ENCODE measurements at regions not wholly inside any gene's neighbourhood (a gene's known extent, or its start where the extent isn't known, plus 50 kb on each side); places are given as distances from the start of the nearest gene placed in this dataset.

GRCh38 chr5:148011398-148012137 is 52.2 kb upstream of the SPINK5 start (continued):
- TF ChIP-seq ZNF292 (tag by site-specific recombination; IDR thresholded peaks at IDR 0.05; ENCODE audit: borderline replicate concordance, low read depth), result no peak
- 0 out of 2 replicates have a peak, but pooled peaks have one; percentile 15 for TF ChIP-seq PATZ1 (tag by site-specific recombination; IDR thresholded peaks at IDR 0.05)
- TF ChIP-seq ZNF362 (tag by site-specific recombination; IDR thresholded peaks at IDR 0.05), result no peak
- TF ChIP-seq ZNF24 (tag by site-specific recombination; IDR thresholded peaks at IDR 0.05), result no peak
- TF ChIP-seq ZNF658 (tag by site-specific recombination; IDR thresholded peaks at IDR 0.05), result no peak

- no peak for TF ChIP-seq ZBTB11 (tag by site-specific recombination; conservative IDR thresholded peaks at IDR 0.05; ENCODE audit: low read depth)
- no peak for TF ChIP-seq ZNF629 (tag by site-specific recombination; IDR thresholded peaks at IDR 0.05)
- no peak for TF ChIP-seq ZNF140 (tag by site-specific recombination; IDR thresholded peaks at IDR 0.05)
- TF ChIP-seq ZNF449 (tag by site-specific recombination; IDR thresholded peaks at IDR 0.05), result peak; percentile 87
- Histone ChIP-seq H3K36me3 (ENCODE audit: control insufficient read depth in 2 of 2, insufficient read depth in 1 of 2, low read length in 2 of 2) (no peaks in the 10 kb centered on the region), H3K9me3 (ENCODE audit: control insufficient read depth, insufficient read depth, low read depth, low read length) (no peaks in the 10 kb centered on the region), H3K4me1 (ENCODE audit: control insufficient read depth, insufficient read depth, low read length) (no peaks in the 10 kb centered on the region), H3K4me3 (ENCODE audit: low read depth, low read length) (no peak overlapping the region), H3K27ac (ENCODE audit: extremely low read depth, low read depth, low read length) (no peak overlapping the region)
- POLR2A ChIA-PET, result no interaction called here
- CTCF ChIA-PET, result interaction anchor here (0.6 to 0.7 kb wide), 2 partner anchors 24 to 50 kb away, joined by 3 to 4 read pairs; no protein-coding TSS in a partner anchor
Observed at GRCh38 chr5:148005788-148006520, 57.8 kb upstream of the SPINK5 start.

- Histone ChIP-seq H3K4me1 (ENCODE audit: control insufficient read depth, insufficient read depth, low read length) (no peaks in the 10 kb centered on the region), H3K9me3 (ENCODE audit: control insufficient read depth, insufficient read depth, low read depth, low read length) (no peaks in the 10 kb centered on the region), H3K27ac (ENCODE audit: extremely low read depth, low read depth, low read length) (no peak overlapping the region), H3K36me3 (ENCODE audit: control insufficient read depth in 2 of 2, insufficient read depth in 1 of 2, low read length in 2 of 2) (no peaks in the 10 kb centered on the region), H3K4me3 (ENCODE audit: low read depth, low read length) (no peak overlapping the region)
- CTCF ChIA-PET, result no interaction called here
- POLR2A ChIA-PET, result no interaction called here
- TF ChIP-seq ZNF24 (tag by site-specific recombination; IDR thresholded peaks at IDR 0.05) (no peak), SCRT1 (tag by site-specific recombination; IDR thresholded peaks at IDR 0.05; ENCODE audit: borderline replicate concordance) (no peak), MZF1 (tag by site-specific recombination; IDR thresholded peaks at IDR 0.05; ENCODE audit: borderline replicate concordance) (no peak), ZNF621 (tag by site-specific recombination; IDR thresholded peaks at IDR 0.05) (no peak), HOXD13 (CRISPR knock-in tag; IDR thresholded peaks at IDR 0.05; ENCODE audit: borderline replicate concordance) (no peak), ZNF354C (tag by site-specific recombination; IDR thresholded peaks at IDR 0.05; ENCODE audit: borderline replicate concordance, low read depth) (no peak), ZFP3 (tag by site-specific recombination; IDR thresholded peaks at IDR 0.05; ENCODE audit: low read depth) (no peak), ZNF146 (tag by site-specific recombination; IDR thresholded peaks at IDR 0.05) (no peak), SP7 (tag by site-specific recombination; IDR thresholded peaks at IDR 0.05) (no peak), ZNF18 (tag by site-specific recombination; IDR thresholded peaks at IDR 0.05) (no peak), ZXDB (tag by site-specific recombination; IDR thresholded peaks at IDR 0.05) (no peak), ZNF23 (tag by site-specific recombination; IDR thresholded peaks at IDR 0.05; ENCODE audit: borderline replicate concordance) (no peak), IKZF3 (tag by site-specific recombination; IDR thresholded peaks at IDR 0.05) (no peak)
Observed at GRCh38 chr5:148003226-148003625, 60.6 kb upstream of the SPINK5 start.

Measured in HEK293 (cell line).